Transverse colon (tissue), 4 donors: ENCODE measurements at regions not wholly inside any gene's neighbourhood (a gene's known extent, or its start where the extent isn't known, plus 50 kb on each side); places are given as distances from the start of the nearest gene placed in this dataset.

Experiments used
- DNase-seq: peaks from one replicate; pipeline ENCODE4 v3.0.0-alpha.2; 2019
- H3K27ac ChIP-seq, 4 donors: fragments of 200-600 bp; sonication (generic); 2 replicates each; pipeline ENCODE4 v1.5.1; 2016 to 2018; ENCODE audit warnings: inconsistent platforms in 4 of 4
- H3K27me3 ChIP-seq: fragments of 200-600 bp; sonication (generic); 2 replicates; pipeline ENCODE4 v1.5.1; 2017; ENCODE audit warnings: inconsistent platforms
- H3K36me3 ChIP-seq, 4 donors: fragments of 200-600 bp; sonication (generic); 2 replicates each; pipeline ENCODE4 v1.5.1; 2017 to 2019; ENCODE audit warnings: inconsistent platforms in 4 of 4
- H3K4me1 ChIP-seq, 4 donors: fragments of 200-600 bp; sonication (generic); 2 replicates each; pipeline ENCODE4 v1.5.1; 2017 to 2020; ENCODE audit warnings: inconsistent platforms in 4 of 4
- H3K4me3 ChIP-seq, 4 donors: fragments of 200-600 bp; sonication (generic); 1 replicate in 1 of 4; 2 replicates in 3 of 4; pipeline versions ENCODE4 v1.5.1 to v1.6.1; 2017 to 2019; ENCODE audit warnings: inconsistent platforms in 4 of 4
- H3K9me3 ChIP-seq, 2 donors: fragments of 200-600 bp; sonication (generic); 2 replicates each; pipeline ENCODE4 v1.5.1; 2017 to 2019; ENCODE audit warnings: inconsistent platforms in 2 of 2
- EP300 ChIP-seq: sonication (generic); formaldehyde crosslinking; IDR thresholded peaks from one replicate; pipeline ENCODE4 v1.6.1; 2017; ENCODE audit warnings: antibody characterized with exemption, low read depth
- POLR2A ChIP-seq: fragments of 450-650 bp; IDR thresholded peaks from one replicate; pipeline ENCODE4 v1.6.1; 2016; ENCODE audit warnings: antibody characterized with exemption, mild to moderate bottlenecking, moderate library complexity
- POLR2AphosphoS5 ChIP-seq, 3 donors: sonication (generic); formaldehyde crosslinking; IDR thresholded peaks; one replicate each; pipeline ENCODE4 v1.6.1; 2016; ENCODE audit warnings: antibody characterized with exemption in 3 of 3
- WGBS, 2 donors: methylation state at CpG; one replicate each; pipeline ENCODE4 v1.1.5; 2018; ENCODE audit warnings: low coverage in 1 of 2; 5-methylcytosine and 5-hydroxymethylcytosine counted together
- in situ Hi-C, 4 donors: fragments of 200-750 bp; cut with MboI; loops; one replicate each; pipeline versions ENCODE4 v1.15.0 to v1.15.1; 2017; ENCODE audit warnings: low sequenced_read_pairs in 3 of 4, low pct_ligation_motif_present in 1 of 4, low pct_unique_long_range_greater_than_20kb in 1 of 4
- intact Hi-C: fragments of 100-400 bp; cut with DNase I; formaldehyde crosslinking; loops from one replicate; pipeline ENCODE4 v1.15.1; 2023; ENCODE audit warnings: low total_unique reads
- TF ChIP-seq, protein P1 (sequence below), 5 experiments: fragments of 200-600 bp in 3 of 5; fragments of 450-650 bp in 2 of 5; sonication (generic) in 3 of 5; IDR thresholded peaks; 1 replicate in 2 of 5; 2 replicates in 3 of 5; pipeline ENCODE4 v1.5.1; 2016 to 2017; ENCODE audit warnings: antibody characterized with exemption in 5 of 5, inconsistent platforms in 3 of 5, mild to moderate bottlenecking in 2 of 5, moderate library complexity in 1 of 5

DNA sequence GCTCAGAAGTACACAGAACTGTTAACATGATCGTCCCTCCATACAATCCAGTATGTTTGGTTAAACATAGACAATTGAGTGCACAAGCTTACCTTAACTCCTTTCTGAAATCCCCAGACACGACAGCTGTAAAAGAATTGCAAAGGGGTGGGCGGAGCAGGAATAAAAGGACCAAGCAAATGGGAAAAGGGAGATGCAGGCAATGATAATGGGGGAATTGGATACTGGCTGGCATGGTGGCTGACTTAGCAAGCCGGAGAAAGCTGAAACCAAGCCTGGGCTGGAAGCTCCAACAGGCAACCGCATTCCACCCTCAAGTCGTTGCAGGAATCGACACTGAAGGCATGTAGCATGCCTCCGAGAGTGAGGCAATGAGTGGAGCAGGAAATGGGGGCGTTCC, 96.8 kb upstream of the TMEM132C start:
- no peaks in the 10 kb centered on the region for H3K27me3 ChIP-seq
- intact Hi-C loops, result no loop called here
- H3K27ac ChIP-seq, result no peak overlapping the region
- 48 to 54% methylated on average over 5 to 9 of the region's 9 CpGs for WGBS, 2 donors
- TF ChIP-seq POLR2AphosphoS5 (IDR thresholded peaks at IDR 0.05) (no peak), EP300 (no peak), POLR2A (no peak)
- TF ChIP-seq, protein P1, sequence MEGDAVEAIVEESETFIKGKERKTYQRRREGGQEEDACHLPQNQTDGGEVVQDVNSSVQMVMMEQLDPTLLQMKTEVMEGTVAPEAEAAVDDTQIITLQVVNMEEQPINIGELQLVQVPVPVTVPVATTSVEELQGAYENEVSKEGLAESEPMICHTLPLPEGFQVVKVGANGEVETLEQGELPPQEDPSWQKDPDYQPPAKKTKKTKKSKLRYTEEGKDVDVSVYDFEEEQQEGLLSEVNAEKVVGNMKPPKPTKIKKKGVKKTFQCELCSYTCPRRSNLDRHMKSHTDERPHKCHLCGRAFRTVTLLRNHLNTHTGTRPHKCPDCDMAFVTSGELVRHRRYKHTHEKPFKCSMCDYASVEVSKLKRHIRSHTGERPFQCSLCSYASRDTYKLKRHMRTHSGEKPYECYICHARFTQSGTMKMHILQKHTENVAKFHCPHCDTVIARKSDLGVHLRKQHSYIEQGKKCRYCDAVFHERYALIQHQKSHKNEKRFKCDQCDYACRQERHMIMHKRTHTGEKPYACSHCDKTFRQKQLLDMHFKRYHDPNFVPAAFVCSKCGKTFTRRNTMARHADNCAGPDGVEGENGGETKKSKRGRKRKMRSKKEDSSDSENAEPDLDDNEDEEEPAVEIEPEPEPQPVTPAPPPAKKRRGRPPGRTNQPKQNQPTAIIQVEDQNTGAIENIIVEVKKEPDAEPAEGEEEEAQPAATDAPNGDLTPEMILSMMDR (IDR thresholded peaks at IDR 0.05), result no peak
- no peak overlapping the region for H3K4me3 ChIP-seq
- H3K4me1 ChIP-seq, result no peaks in the 10 kb centered on the region
- H3K9me3 ChIP-seq, result no peaks in the 10 kb centered on the region
- no peak for DNase-seq
- in situ Hi-C loops, result no loop called here
- H3K36me3 ChIP-seq, result no peaks in the 10 kb centered on the region

DNA sequence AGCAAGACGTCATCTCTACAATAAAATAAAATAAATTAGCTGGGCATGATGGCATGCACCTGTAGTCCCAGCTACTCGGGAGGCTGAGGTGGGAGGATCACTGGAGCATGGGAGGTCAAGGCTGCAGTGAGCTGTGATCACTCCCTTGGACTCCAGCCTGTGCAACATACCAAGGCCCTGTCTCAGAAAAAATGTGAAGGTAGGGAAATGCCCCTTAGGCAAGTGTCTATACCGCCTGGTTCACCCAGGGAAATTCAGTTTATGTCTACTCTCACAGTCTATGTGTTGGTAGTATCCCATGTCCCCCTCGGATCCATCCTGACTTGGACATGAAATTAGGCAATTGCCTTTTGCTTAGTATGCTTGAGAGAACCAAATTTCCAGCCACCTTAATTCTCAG, 88.4 kb upstream of the TMEM132C start:
- intact Hi-C loops (no loop called here), in situ Hi-C loops (no loop called here)
- no peak for DNase-seq
- Histone ChIP-seq H3K27me3 (no peaks in the 10 kb centered on the region), H3K36me3 (no peaks in the 10 kb centered on the region), H3K9me3 (no peaks in the 10 kb centered on the region), H3K27ac (no peak overlapping the region), H3K4me1 (no peaks in the 10 kb centered on the region), H3K4me3 (no peak overlapping the region)
- TF ChIP-seq POLR2A (no peak), EP300 (no peak), POLR2AphosphoS5 (IDR thresholded peaks at IDR 0.05) (no peak)
- TF ChIP-seq, protein P1 (IDR thresholded peaks at IDR 0.05), result no peak
- WGBS, 2 donors, result 66 to 90% methylated on average over 1 to 4 of the region's 4 CpGs

DNA sequence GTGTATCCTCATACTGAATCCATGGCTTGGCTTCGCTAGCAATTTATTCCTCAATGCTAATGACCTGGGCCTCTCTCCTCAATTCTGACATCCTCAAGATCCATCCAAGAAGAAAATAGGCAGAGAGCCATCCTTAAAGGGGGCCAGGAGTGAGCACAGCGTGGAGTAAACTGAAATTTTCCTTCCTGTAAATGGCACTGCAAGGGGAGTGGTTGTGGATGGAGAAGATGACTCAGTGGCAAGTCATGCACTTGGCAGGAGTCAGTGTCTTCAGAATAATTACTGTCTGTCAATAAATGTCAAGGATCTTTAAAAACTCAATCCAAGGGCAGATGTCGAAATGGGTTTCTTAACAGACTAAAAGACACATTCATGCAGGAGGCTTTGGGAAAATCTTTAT, 88.0 kb upstream of the TMEM132C start:
- WGBS, 2 donors, result 73% methylated on average over 3 of the region's 3 CpGs; no CpG with 5 or more reads in 1 of the 2 donors

DNA sequence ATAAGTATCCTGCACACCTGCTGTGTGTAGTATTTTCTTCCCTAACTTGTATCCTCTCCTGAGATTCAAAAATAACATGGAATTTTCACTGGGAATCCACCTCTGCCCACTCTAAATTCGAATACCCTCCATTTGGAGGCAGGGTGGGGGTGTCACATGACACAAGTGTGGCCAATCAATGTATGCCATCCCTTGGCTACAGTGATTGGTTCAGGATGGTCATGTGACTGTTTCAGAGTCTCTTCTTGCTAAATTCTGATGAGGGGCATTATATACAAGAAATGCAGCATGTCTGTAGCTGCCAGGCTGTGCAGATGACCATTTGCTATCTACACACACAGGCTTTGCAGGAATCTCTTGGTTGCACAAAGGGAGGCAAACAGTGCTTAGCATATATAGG, 86.8 kb upstream of the TMEM132C start:
- no peak for DNase-seq
- Histone ChIP-seq H3K4me1 (no peaks in the 10 kb centered on the region), H3K27me3 (no peaks in the 10 kb centered on the region), H3K4me3 (no peak overlapping the region), H3K27ac (no peak overlapping the region), H3K36me3 (no peaks in the 10 kb centered on the region), H3K9me3 (no peaks in the 10 kb centered on the region)
- intact Hi-C loops, result no loop called here
- WGBS, 2 donors, result 17 to 43% methylated on average over 1 of the region's 1 CpG
- in situ Hi-C loops, result no loop called here
- TF ChIP-seq, protein P1 (IDR thresholded peaks at IDR 0.05), result no peak
- no peak for TF ChIP-seq POLR2AphosphoS5 (IDR thresholded peaks at IDR 0.05)
- no peak for TF ChIP-seq POLR2A
- TF ChIP-seq EP300, result no peak

More for the DNA sequence above, 88.0 kb upstream of the TMEM132C start:
- TF ChIP-seq POLR2A (no peak), EP300 (no peak), POLR2AphosphoS5 (IDR thresholded peaks at IDR 0.05) (no peak)
- TF ChIP-seq, protein P1 (IDR thresholded peaks at IDR 0.05), result no peak
- no peak overlapping the region for H3K27ac ChIP-seq
- no peaks in the 10 kb centered on the region for H3K4me1 ChIP-seq
- H3K36me3 ChIP-seq, result no peaks in the 10 kb centered on the region
- intact Hi-C loops (no loop called here), in situ Hi-C loops (no loop called here)
- no peaks in the 10 kb centered on the region for H3K27me3 ChIP-seq
- H3K9me3 ChIP-seq, result no peaks in the 10 kb centered on the region
- H3K4me3 ChIP-seq, result no peak overlapping the region
- DNase-seq, result no peak
